ENCODE measurements at regions not wholly inside any gene's neighbourhood (a gene's known extent, or its start where the extent isn't known, plus 50 kb on each side); places are given as distances from the start of the nearest gene placed in this dataset.

DNA sequence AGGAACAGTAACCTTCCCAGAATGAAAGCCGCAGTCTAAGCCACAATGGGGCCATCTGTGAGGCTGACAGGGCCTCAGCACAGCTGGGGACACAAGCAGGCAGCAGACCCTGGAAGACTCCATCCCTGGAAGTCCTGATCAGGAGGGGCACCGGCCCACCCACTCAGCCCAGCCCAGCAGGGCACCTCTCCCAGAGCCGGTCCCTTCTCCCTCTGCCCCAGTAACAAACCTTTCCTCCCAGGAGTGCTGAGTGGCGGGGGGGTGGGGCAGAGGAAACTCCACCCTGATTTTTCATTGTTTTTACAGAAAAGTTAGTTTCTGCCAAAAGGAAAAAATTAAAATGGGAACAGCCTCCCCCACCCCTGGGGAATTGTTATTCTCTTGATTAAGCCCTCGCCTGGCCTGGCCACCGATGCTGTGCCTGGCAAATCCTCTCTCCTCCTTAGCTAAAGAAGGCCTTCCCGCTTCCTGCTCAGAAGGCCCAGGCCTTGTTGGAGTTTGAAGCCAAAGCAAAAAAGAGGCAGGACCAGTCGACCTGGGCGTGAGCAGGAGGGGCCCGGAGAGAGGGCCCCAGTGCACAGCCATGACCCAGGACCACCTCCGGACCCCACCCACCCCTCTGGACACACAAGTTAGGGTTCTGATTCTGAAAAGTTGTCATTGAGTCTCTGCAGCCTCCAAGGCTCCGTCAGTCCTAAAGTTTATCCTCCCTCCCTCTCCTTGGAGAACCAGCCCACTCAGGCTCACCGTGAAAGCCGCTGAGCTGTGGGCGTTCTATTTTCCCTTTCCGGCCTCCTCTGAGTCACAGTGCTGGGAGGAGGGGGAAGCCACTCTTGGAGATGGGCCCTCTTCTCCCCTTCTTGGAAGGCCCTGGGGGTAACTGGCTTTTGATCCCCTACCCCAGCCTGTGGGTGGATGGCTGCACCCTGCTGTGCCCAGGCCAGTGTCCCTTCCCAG lies 128.4 kb upstream of the TNRC6C start:
- FAIRE-seq, result no peak

More for the DNA sequence above, 128.4 kb upstream of the TNRC6C start:
- H3K36me3 ChIP-seq (replicated peaks in 1 of 2; ENCODE audit: control insufficient read depth in 1 of 2, insufficient read depth in 2 of 2, low read length in 2 of 2), result no peaks in the 10 kb centered on the region
- no peak overlapping the region for H3K27ac ChIP-seq (ENCODE audit: extremely low read length, insufficient read depth, low read length)
- no peaks in the 10 kb centered on the region for H3K79me2 ChIP-seq (ENCODE audit: insufficient read depth, low read length)
- ChIA-PET CTCF (ENCODE audit: low intra/inter-chr PET ratio, low total read pairs) (no interaction called here), POLR2A (no interaction called here)
- H3K9ac ChIP-seq (ENCODE audit: insufficient read depth, low read depth, low read length), result no peak overlapping the region
- no peak overlapping the region for H3K4me3 ChIP-seq (replicated peaks in 1 of 3; ENCODE audit: insufficient read depth in 1 of 3, low read depth in 2 of 3, low read length in 3 of 3)
- peaks cover 6 to 44% of the 10 kb centered on the region in 2 experiments for H3K27me3 ChIP-seq (ENCODE audit: control insufficient read depth in 1 of 2, insufficient read depth in 2 of 2, low read length in 2 of 2)
- H3K4me1 ChIP-seq (ENCODE audit: insufficient read depth, low read length), result peaks cover 14% of the 10 kb centered on the region
- no peak for TF ChIP-seq ZNF160 (CRISPR knock-in tag; IDR thresholded peaks at IDR 0.05)
- TF ChIP-seq, protein P1, sequence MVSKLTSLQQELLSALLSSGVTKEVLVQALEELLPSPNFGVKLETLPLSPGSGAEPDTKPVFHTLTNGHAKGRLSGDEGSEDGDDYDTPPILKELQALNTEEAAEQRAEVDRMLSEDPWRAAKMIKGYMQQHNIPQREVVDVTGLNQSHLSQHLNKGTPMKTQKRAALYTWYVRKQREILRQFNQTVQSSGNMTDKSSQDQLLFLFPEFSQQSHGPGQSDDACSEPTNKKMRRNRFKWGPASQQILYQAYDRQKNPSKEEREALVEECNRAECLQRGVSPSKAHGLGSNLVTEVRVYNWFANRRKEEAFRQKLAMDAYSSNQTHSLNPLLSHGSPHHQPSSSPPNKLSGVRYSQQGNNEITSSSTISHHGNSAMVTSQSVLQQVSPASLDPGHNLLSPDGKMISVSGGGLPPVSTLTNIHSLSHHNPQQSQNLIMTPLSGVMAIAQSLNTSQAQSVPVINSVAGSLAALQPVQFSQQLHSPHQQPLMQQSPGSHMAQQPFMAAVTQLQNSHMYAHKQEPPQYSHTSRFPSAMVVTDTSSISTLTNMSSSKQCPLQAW (CRISPR knock-in tag; IDR thresholded peaks at IDR 0.05), result no peak
- TF ChIP-seq ZMYM4 (CRISPR knock-in tag; IDR thresholded peaks at IDR 0.05), result no peak
- TF ChIP-seq HMGXB3 (CRISPR knock-in tag; IDR thresholded peaks at IDR 0.05; ENCODE audit: borderline replicate concordance), result no peak
- TF ChIP-seq, protein P2, sequence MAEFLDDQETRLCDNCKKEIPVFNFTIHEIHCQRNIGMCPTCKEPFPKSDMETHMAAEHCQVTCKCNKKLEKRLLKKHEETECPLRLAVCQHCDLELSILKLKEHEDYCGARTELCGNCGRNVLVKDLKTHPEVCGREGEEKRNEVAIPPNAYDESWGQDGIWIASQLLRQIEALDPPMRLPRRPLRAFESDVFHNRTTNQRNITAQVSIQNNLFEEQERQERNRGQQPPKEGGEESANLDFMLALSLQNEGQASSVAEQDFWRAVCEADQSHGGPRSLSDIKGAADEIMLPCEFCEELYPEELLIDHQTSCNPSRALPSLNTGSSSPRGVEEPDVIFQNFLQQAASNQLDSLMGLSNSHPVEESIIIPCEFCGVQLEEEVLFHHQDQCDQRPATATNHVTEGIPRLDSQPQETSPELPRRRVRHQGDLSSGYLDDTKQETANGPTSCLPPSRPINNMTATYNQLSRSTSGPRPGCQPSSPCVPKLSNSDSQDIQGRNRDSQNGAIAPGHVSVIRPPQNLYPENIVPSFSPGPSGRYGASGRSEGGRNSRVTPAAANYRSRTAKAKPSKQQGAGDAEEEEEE (CRISPR knock-in tag; IDR thresholded peaks at IDR 0.05; ENCODE audit: borderline replicate concordance), result no peak
- no peak for TF ChIP-seq GFI1 (CRISPR knock-in tag; IDR thresholded peaks at IDR 0.05; ENCODE audit: borderline replicate concordance)
- TF ChIP-seq ELF4 (CRISPR knock-in tag; IDR thresholded peaks at IDR 0.05; ENCODE audit: borderline replicate concordance), result no peak
- no peak for TF ChIP-seq ZFP90 (CRISPR knock-in tag; IDR thresholded peaks at IDR 0.05; ENCODE audit: borderline replicate concordance)
- TF ChIP-seq EEA1 (CRISPR knock-in tag; IDR thresholded peaks at IDR 0.05; ENCODE audit: borderline replicate concordance), result no peak
- no peak for TF ChIP-seq DR1 (CRISPR knock-in tag; IDR thresholded peaks at IDR 0.05)
- TF ChIP-seq, protein P3, sequence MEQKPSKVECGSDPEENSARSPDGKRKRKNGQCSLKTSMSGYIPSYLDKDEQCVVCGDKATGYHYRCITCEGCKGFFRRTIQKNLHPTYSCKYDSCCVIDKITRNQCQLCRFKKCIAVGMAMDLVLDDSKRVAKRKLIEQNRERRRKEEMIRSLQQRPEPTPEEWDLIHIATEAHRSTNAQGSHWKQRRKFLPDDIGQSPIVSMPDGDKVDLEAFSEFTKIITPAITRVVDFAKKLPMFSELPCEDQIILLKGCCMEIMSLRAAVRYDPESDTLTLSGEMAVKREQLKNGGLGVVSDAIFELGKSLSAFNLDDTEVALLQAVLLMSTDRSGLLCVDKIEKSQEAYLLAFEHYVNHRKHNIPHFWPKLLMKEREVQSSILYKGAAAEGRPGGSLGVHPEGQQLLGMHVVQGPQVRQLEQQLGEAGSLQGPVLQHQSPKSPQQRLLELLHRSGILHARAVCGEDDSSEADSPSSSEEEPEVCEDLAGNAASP (CRISPR knock-in tag; IDR thresholded peaks at IDR 0.05; ENCODE audit: borderline replicate concordance), result no peak
- no peak overlapping the region for H2AFZ ChIP-seq (ENCODE audit: low read length)
- H3K9me3 ChIP-seq (ENCODE audit: low read length), result no peaks in the 10 kb centered on the region
- H4K20me1 ChIP-seq (ENCODE audit: insufficient read depth, low read length), result no peaks in the 10 kb centered on the region
- no peak overlapping the region for H3K4me2 ChIP-seq (ENCODE audit: low read depth, low read length)
- intact Hi-C loops (cut with micrococcal nuclease; ENCODE audit: unreplicated experiment) (no loop called here), in situ Hi-C loops (cut with HindIII; ENCODE audit: extremely low pct_ligation_motif_present, low pct_unique_long_range_greater_than_20kb) (no loop called here)
- no TSS peak for BruUV-seq (replicated peaks)
- no peak for DNase-seq (ENCODE audit: low spot score)
- WGBS (ENCODE audit: low lambda C conversion rate), result 32% methylated on average over 13 of the region's 16 CpGs
- ATAC-seq, result no peak

Measured in HepG2 (cell line).